ENCODE measurements at regions not wholly inside any gene's neighbourhood (a gene's known extent, or its start where the extent isn't known, plus 50 kb on each side); places are given as distances from the start of the nearest gene placed in this dataset.

GRCh38 chr6:106730264-106730663 lies 100.9 kb downstream of the QRSL1 start:
- Histone ChIP-seq H3K27me3 (ENCODE audit: control insufficient read depth, insufficient read depth, low read length) (peaks cover 1% of the 10 kb centered on the region; the same call in 1 of the 2 replicates), H3K4me3 (ENCODE audit: low read depth, low read length) (no peak overlapping the region), H3K36me3 (ENCODE audit: control insufficient read depth, insufficient read depth, low read length) (no peaks in the 10 kb centered on the region)
- CTCF ChIA-PET, result interaction anchor here (0.9 kb wide), 1 partner anchor 19 kb away, joined by 3 read pairs; no protein-coding TSS in a partner anchor
- TF ChIP-seq, protein P1, sequence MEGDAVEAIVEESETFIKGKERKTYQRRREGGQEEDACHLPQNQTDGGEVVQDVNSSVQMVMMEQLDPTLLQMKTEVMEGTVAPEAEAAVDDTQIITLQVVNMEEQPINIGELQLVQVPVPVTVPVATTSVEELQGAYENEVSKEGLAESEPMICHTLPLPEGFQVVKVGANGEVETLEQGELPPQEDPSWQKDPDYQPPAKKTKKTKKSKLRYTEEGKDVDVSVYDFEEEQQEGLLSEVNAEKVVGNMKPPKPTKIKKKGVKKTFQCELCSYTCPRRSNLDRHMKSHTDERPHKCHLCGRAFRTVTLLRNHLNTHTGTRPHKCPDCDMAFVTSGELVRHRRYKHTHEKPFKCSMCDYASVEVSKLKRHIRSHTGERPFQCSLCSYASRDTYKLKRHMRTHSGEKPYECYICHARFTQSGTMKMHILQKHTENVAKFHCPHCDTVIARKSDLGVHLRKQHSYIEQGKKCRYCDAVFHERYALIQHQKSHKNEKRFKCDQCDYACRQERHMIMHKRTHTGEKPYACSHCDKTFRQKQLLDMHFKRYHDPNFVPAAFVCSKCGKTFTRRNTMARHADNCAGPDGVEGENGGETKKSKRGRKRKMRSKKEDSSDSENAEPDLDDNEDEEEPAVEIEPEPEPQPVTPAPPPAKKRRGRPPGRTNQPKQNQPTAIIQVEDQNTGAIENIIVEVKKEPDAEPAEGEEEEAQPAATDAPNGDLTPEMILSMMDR (IDR thresholded peaks at IDR 0.05; ENCODE audit: insufficient read depth, low read depth, low read length), result no peak
- POLR2A ChIA-PET, result no interaction called here
- DNase-seq (ENCODE audit: low read depth), result no peak

DNA sequence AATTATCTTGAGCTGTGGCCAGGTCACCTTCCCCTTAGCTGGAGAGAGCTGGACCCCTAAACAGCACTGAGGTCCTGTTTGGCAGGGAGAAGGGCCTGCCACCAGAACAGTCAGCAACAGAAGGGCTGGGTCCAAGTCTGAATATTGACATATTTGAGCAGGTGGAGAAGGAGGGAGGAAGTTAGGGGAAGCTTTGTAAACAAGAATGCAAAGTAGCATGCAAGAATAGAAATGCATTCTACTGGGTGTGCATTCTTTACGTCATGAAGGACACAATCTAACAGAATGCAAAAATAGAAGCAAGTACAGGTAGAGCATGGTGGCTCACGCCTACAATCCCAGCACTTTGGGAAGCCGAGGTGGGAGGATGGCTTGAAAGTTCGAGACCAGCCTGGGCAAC lies 100.5 kb downstream of the QRSL1 start:
- ChIA-PET CTCF (interaction anchor here (0.9 kb wide), 1 partner anchor 19 kb away, joined by 3 read pairs; no protein-coding TSS in a partner anchor), POLR2A (no interaction called here)
- H3K36me3 ChIP-seq (ENCODE audit: control insufficient read depth, insufficient read depth, low read length), result no peaks in the 10 kb centered on the region
- no peak for DNase-seq (ENCODE audit: low read depth)
- TF ChIP-seq, protein P1 (IDR thresholded peaks at IDR 0.05; ENCODE audit: insufficient read depth, low read depth, low read length), result no peak
- H3K27me3 ChIP-seq (ENCODE audit: control insufficient read depth, insufficient read depth, low read length), result peaks cover 1% of the 10 kb centered on the region; the same call in 1 of the 2 replicates
- no peak overlapping the region for H3K4me3 ChIP-seq (ENCODE audit: low read depth, low read length)

GRCh38 chr6:106728296-106728870 lies 99.0 kb downstream of the QRSL1 start:
- ChIA-PET POLR2A (no interaction called here), CTCF (interaction anchor here (1.3 kb wide), 1 partner anchor 21 kb away, joined by 3 read pairs; no protein-coding TSS in a partner anchor)
- no peak for DNase-seq (ENCODE audit: low read depth)

DNA sequence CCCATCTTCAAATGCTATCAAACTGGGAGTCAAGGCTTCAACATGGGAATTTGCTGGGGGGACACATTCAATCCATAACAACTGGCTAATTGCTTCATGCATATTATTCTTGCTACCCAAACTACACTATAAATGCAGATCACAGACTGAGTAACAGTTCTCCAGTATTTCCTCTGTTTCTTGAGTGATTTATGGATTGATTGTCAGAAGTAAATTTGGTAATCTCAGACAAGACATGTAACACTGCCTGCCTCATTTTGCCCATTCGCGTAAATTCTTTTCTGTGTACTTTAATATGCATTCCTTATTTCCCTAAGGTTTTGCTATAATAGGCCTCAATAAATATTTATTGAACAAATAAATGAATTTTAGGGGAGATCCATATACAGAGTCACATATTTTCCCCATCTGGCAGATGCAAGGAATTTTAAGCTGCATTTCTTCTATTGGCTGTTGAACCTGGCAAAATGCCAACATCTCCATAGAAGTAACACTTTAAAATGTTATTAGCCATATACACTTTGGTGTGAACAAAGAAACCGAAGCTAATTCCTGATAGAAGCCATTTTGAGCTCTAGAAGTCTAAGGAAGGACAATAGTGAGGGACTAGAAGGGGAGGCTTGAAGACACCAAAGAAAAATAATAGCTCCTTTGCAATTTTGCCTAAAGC lies 98.2 kb downstream of the QRSL1 start:
- H3K27me3 ChIP-seq (ENCODE audit: control insufficient read depth, insufficient read depth, low read length), result peaks cover 1% of the 10 kb centered on the region; the same call in 1 of the 2 replicates
- H3K36me3 ChIP-seq (ENCODE audit: control insufficient read depth, insufficient read depth, low read length), result no peaks in the 10 kb centered on the region
- no peak for DNase-seq (ENCODE audit: low read depth)
- ChIA-PET CTCF (interaction anchor here (1.3 kb wide), 1 partner anchor 21 kb away, joined by 3 read pairs; no protein-coding TSS in a partner anchor), POLR2A (no interaction called here)
- no peak overlapping the region for H3K4me3 ChIP-seq (ENCODE audit: low read depth, low read length)
- TF ChIP-seq, protein P1 (IDR thresholded peaks at IDR 0.05; ENCODE audit: insufficient read depth, low read depth, low read length), result no peak

More at GRCh38 chr6:106728296-106728870, 99.0 kb downstream of the QRSL1 start:
- Histone ChIP-seq H3K4me3 (ENCODE audit: low read depth, low read length) (no peak overlapping the region), H3K27me3 (ENCODE audit: control insufficient read depth, insufficient read depth, low read length) (peaks cover 1% of the 10 kb centered on the region; the same call in 1 of the 2 replicates), H3K36me3 (ENCODE audit: control insufficient read depth, insufficient read depth, low read length) (no peaks in the 10 kb centered on the region)
- TF ChIP-seq, protein P1 (IDR thresholded peaks at IDR 0.05; ENCODE audit: insufficient read depth, low read depth, low read length), result no peak

DNA sequence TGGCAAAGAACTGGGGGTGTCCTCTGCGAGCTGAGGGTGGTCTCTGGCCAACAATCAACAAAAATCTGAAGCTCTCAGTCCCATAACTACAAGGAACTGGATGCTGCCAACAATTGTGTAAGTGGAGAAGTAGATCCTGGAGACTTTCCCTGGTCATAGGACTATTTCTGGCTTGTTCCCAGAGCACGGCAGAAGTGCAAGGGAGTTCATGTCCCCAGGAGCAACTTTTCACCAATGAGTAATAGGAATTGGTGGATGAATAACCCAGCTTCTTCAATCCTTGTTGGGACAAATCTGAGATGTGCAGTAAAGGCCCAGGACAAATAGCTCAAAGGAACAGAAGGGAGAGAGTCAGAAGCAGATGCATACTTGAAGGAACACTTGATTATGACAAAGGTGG lies 95.5 kb downstream of the QRSL1 start:
- POLR2A ChIA-PET, result no interaction called here
- no peak overlapping the region for H3K4me3 ChIP-seq (ENCODE audit: low read depth, low read length)
- CTCF ChIA-PET, result no interaction called here
- H3K27me3 ChIP-seq (ENCODE audit: control insufficient read depth, insufficient read depth, low read length), result no peaks in the 10 kb centered on the region
- TF ChIP-seq, protein P1 (IDR thresholded peaks at IDR 0.05; ENCODE audit: insufficient read depth, low read depth, low read length), result no peak
- H3K36me3 ChIP-seq (ENCODE audit: control insufficient read depth, insufficient read depth, low read length), result no peaks in the 10 kb centered on the region
- DNase-seq (ENCODE audit: low read depth), result no peak
